ENCODE measurements at regions not wholly inside any gene's neighbourhood (a gene's known extent, or its start where the extent isn't known, plus 50 kb on each side); places are given as distances from the start of the nearest gene placed in this dataset.

GRCh38 chr14:48390346-48390745, 714.9 kb upstream of the MDGA2 start:
- Histone ChIP-seq H3K9me3 (replicated peaks in 1 of 3) (no peaks in the 10 kb centered on the region), H3K4me1 (replicated peaks in 1 of 2) (no peaks in the 10 kb centered on the region), H3K4me3 (no peak overlapping the region), H3K27me3 (no peaks in the 10 kb centered on the region), H3K27ac (no peak overlapping the region), H3K36me3 (replicated peaks in 1 of 2) (no peaks in the 10 kb centered on the region)
- 69 to 87% (median 85%) methylated on average over 2 of the region's 2 CpGs for WGBS, 4 donors
- no peak for DNase-seq
- TF ChIP-seq CTCF (IDR thresholded peaks at IDR 0.05) (no peak), POLR2A (IDR thresholded peaks at IDR 0.05) (no peak)
- intact Hi-C loops (cut with DNase I): no loop called here

DNA sequence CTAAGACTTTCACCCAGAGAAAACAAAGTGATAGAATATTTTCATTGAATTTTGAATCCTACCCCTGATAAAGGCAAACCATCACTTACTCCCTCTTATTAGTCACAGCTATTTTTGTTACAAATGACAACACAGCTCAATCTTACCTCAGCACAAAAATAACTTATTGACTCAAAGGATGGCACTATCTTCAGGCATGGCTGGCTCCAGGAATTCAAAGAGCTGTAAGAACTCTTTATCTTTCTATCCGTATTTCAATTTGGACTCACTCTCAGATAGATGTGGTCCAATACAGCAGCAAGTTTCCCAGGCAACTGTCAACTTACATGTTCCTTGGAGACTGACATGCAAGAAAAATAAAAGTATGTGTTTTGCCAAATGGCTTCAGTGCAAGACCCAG, 709.4 kb upstream of the MDGA2 start:
- Histone ChIP-seq H3K4me3 (no peak overlapping the region), H3K9me3 (replicated peaks in 1 of 3) (no peaks in the 10 kb centered on the region), H3K27me3 (no peaks in the 10 kb centered on the region), H3K36me3 (replicated peaks in 1 of 2) (no peaks in the 10 kb centered on the region), H3K27ac (no peak overlapping the region), H3K4me1 (replicated peaks in 1 of 2) (no peaks in the 10 kb centered on the region)
- 29 to 68% (median 40%) methylated on average over 1 of the region's 1 CpG for WGBS, 4 donors
- intact Hi-C loops (cut with DNase I): no loop called here
- no peak for DNase-seq
- TF ChIP-seq CTCF (IDR thresholded peaks at IDR 0.05) (no peak), POLR2A (IDR thresholded peaks at IDR 0.05) (no peak)

GRCh38 chr14:48382961-48383360, 707.6 kb upstream of the MDGA2 start:
- TF ChIP-seq CTCF (IDR thresholded peaks at IDR 0.05) (no peak), POLR2A (IDR thresholded peaks at IDR 0.05) (no peak)
- WGBS, 4 donors: 86 to 95% (median 92%) methylated on average over 6 to 13 of the region's 13 CpGs
- no peaks in the 10 kb centered on the region for H3K27me3 ChIP-seq
- H3K36me3 ChIP-seq (replicated peaks in 1 of 2): no peaks in the 10 kb centered on the region
- no peak for DNase-seq
- H3K9me3 ChIP-seq (replicated peaks in 1 of 3): no peaks in the 10 kb centered on the region
- H3K4me1 ChIP-seq (replicated peaks in 1 of 2): no peaks in the 10 kb centered on the region
- no peak overlapping the region for H3K27ac ChIP-seq
- intact Hi-C loops (cut with DNase I): no loop called here
- no peak overlapping the region for H3K4me3 ChIP-seq

DNA sequence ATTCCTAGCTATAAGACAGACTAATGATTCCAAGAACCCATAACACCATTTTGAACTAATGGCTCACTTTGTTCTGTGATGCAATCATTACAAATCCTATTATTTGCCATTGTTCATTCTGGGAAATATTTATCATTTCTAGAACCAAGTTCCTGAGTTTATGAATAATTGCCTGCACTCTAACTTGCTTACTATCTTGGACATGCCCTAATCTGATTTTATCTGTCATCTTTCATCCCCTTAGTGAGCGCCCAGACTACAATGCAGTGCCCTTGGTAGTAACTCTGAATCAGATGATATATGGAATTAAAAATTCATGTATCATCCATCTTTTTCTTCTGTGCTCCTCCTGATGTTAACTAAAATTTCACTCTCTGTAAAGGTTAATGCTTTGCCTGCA, 703.1 kb upstream of the MDGA2 start:
- 32 to 48% (median 35%) methylated on average over 1 of the region's 1 CpG for WGBS, 4 donors
- intact Hi-C loops (cut with DNase I): no loop called here

More for the DNA sequence above, 703.1 kb upstream of the MDGA2 start:
- H3K27me3 ChIP-seq: no peaks in the 10 kb centered on the region
- no peaks in the 10 kb centered on the region for H3K4me1 ChIP-seq (replicated peaks in 1 of 2)
- TF ChIP-seq CTCF (IDR thresholded peaks at IDR 0.05) (no peak), POLR2A (IDR thresholded peaks at IDR 0.05) (no peak)
- no peaks in the 10 kb centered on the region for H3K36me3 ChIP-seq (replicated peaks in 1 of 2)
- no peak for DNase-seq
- H3K4me3 ChIP-seq: no peak overlapping the region
- no peak overlapping the region for H3K27ac ChIP-seq
- no peaks in the 10 kb centered on the region for H3K9me3 ChIP-seq (replicated peaks in 1 of 3)

All from adrenal gland (tissue), 9 donors.